Endothelial cell of hepatic sinusoid (primary cell): ENCODE measurements at regions not wholly inside any gene's neighbourhood (a gene's known extent, or its start where the extent isn't known, plus 50 kb on each side); places are given as distances from the start of the nearest gene placed in this dataset.
"Not testable (repeated sequence)": the region's sequence is repeated elsewhere in the genome, so short reads cannot be mapped to it uniquely, and the experiment has no call there.

Experiments
- in situ Hi-C: cut with HindIII; loops from 2 replicates; pipeline ENCODE4 v1.10.0; 2017; ENCODE audit warnings: low sequenced_read_pairs

DNA sequence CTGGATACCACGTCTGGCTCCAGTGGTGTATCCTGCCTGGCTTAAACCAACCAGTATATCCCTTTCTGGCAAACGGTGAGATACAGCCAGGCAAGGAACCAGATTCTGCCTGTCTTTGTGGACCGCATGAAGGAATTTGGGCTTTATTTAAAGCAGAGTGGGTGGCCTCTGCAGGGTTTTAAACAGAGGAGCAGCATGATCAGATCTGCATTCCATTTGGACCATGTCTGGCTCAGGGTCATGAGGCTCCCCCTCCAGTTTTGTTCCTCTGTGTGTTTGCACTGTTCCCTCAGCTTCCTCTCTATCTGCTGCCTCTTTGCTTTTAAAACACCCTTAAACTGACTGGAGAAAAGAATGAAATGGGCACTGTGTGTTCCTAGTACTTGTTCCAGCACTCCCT is 195.0 kb downstream of the GIPC2 start:
- in situ Hi-C loops, result no loop called here

- in situ Hi-C loops, result no loop called here
These were observed 201.3 kb downstream of the GIPC2 start for GRCh38 chr1:78247079-78247478.

GRCh38 chr1:78250201-78250600 is 204.4 kb downstream of the GIPC2 start:
- in situ Hi-C loops, result no loop called here

DNA sequence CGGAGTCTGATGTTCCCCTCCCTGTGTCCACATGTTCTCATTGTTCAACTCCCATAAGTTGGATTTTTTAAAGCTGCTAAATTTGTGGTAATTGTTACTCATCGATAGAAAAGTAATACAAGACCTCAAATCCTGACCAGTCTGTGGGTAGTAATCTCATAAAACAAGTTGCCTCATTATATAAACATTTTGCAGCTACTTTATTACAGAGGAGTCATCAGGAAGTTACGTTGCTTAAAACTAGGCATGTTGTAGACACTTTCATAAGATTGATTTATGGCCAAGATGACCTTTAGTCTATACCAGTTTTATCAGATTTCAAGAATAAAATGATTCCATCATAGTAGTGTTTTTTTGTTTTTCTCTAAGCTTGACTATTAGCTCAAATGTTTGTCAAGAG is 208.8 kb downstream of the GIPC2 start:
- in situ Hi-C loops, result no loop called here

- in situ Hi-C loops, result no loop called here
These were observed 209.6 kb downstream of the GIPC2 start for GRCh38 chr1:78255383-78255782.

GRCh38 chr1:78255846-78256245 is 210.1 kb downstream of the GIPC2 start:
- in situ Hi-C loops, result no loop called here

- in situ Hi-C loops, result no loop called here
These were observed 217.7 kb downstream of the GIPC2 start for GRCh38 chr1:78263459-78263858.

DNA sequence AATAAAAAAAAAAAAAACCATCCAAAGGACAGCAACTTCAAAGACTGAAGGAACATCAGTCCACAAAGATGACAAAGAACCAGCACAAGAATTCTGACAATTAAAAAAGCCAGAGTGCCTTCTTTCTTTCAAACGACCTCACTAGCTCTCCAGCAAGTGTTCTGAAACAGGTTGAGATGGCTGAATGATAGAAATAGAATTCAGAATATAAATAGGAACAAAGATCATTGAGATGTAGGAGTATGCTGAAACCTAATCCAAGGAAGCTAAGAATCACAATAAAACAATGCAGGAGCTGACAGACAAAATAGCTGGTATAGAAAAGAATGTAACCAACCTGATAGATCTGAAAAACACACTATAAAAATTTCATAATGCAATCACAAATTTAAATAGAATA is 218.2 kb downstream of the GIPC2 start:
- in situ Hi-C loops, result no loop called here

- in situ Hi-C loops, result no loop called here
These were observed 221.9 kb downstream of the GIPC2 start for GRCh38 chr1:78267513-78268218.

GRCh38 chr1:78269591-78269990 is 221.2 kb upstream of the PTGFR start:
- in situ Hi-C loops, result no loop called here

DNA sequence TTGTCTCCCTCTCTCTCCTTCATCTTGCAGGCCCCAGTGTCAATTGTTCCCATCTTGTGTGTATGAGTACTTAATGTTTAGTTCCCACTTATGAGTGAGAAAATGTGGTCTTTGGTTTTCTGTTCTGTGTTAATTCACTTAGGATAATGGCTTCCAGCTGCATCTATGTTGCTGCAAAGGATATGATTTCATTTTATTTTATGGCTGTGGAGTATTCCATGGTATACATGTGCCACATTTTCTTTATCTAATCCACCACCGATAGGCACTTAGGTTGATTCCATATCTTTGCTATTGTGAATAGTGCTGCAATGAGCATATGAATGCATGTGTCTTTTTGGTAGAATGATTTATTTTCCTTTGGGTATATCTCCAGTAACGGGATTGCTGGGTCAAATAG is 219.4 kb upstream of the PTGFR start:
- in situ Hi-C loops, result not testable (repeated sequence)

GRCh38 chr1:78274814-78275213 is 216.0 kb upstream of the PTGFR start:
- in situ Hi-C loops, result no loop called here

DNA sequence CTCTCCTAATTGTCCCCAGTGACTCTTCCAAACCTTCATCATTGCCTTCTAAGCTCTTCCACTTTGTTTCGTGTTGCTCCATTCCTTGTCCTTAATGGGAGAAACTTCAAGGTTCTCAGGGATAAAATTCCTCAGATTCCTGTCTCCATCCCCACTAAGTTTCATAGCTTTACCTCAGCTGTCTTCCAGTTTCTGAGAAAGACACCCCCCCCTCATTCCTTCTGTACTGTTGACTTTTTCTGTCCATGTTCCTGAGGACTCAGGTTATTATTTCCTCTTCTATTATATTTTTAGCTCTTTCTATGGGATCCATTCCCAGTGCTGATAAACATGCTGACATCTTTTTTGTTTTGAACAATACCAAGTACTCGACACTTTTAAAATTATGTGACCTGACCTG is 215.3 kb upstream of the PTGFR start:
- in situ Hi-C loops, result no loop called here

- in situ Hi-C loops, result no loop called here
These were observed 214.7 kb upstream of the PTGFR start for GRCh38 chr1:78275906-78276685.

GRCh38 chr1:78277253-78277652 is 213.5 kb upstream of the PTGFR start:
- in situ Hi-C loops, result no loop called here

GRCh38 chr1:78279051-78279450 is 211.7 kb upstream of the PTGFR start:
- in situ Hi-C loops, result no loop called here

GRCh38 chr1:78280626-78281025 is 210.1 kb upstream of the PTGFR start:
- in situ Hi-C loops, result no loop called here

DNA sequence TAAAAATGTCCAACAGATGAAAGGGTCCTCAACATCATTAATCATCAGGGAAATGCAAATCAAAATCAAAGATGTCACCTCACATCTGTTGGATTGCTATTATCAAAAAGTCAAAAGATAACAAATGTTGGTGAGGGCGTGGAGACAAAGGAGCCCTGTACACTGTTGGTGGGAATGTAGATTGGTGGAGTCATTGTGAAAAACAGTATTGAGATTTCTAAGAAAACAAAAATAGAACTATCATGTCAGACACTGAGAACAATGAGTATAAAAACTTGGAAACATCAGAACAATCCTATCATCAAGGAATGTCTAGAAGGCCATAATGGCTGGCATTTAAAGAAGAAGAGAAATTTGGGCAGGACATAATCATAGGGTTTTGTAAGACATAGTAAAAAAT is 209.2 kb upstream of the PTGFR start:
- in situ Hi-C loops, result no loop called here

DNA sequence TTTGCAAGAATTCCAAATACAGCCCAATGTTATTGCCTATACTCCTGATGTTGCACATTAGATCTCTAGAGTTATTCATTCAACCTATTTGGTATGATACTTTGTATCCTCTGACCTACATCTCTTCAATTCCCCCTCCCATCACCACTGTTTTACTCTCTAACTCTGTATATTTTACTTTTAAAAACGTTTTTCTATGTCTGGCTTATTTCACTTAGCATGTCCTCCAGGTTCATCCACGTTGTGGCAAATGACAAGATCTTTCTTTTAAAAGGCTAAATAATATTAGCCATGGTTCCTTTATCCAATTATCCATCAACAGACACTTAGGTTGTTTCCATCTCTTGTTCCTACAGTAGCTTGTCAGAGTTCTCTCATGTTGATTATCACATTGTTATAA is 207.1 kb upstream of the PTGFR start:
- in situ Hi-C loops, result no loop called here

- in situ Hi-C loops, result no loop called here
These were observed 206.4 kb upstream of the PTGFR start for GRCh38 chr1:78284354-78284753.

DNA sequence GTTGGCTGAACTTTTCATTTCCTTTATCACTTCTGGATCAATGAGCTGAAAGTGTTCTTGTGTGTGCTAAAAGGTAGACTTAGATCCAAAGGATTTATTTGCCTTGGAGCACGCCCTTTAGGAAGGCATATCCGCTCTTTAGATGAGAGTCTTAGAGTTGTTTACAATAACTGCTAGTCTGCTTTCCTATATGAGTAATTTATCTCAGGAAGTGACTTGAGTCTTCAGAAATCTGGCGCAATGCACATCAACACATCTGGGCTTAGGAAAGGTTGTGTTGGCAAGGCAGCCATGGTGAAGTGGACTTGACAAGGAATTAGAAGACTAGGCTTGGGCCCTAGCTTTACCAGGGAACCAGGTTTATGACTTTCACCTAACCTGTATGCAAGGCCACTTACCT is 204.1 kb upstream of the PTGFR start:
- in situ Hi-C loops, result no loop called here

- in situ Hi-C loops, result no loop called here
These were observed 201.2 kb upstream of the PTGFR start for GRCh38 chr1:78289603-78290002.

- in situ Hi-C loops, result no loop called here
These were observed 199.4 kb upstream of the PTGFR start for GRCh38 chr1:78291418-78291817.
